GM19023 (cell line): ENCODE measurements at regions not wholly inside any gene's neighbourhood (a gene's known extent, or its start where the extent isn't known, plus 50 kb on each side); places are given as distances from the start of the nearest gene placed in this dataset.

Experiments used
- ATAC-seq: cut with Tn5 transposase; IDR thresholded peaks from one replicate; pipeline ENCODE4 v1.9.1; 2021; ENCODE audit warnings: mild to moderate bottlenecking, moderate library complexity; ENCODE audit not compliant: unreplicated experiment

DNA sequence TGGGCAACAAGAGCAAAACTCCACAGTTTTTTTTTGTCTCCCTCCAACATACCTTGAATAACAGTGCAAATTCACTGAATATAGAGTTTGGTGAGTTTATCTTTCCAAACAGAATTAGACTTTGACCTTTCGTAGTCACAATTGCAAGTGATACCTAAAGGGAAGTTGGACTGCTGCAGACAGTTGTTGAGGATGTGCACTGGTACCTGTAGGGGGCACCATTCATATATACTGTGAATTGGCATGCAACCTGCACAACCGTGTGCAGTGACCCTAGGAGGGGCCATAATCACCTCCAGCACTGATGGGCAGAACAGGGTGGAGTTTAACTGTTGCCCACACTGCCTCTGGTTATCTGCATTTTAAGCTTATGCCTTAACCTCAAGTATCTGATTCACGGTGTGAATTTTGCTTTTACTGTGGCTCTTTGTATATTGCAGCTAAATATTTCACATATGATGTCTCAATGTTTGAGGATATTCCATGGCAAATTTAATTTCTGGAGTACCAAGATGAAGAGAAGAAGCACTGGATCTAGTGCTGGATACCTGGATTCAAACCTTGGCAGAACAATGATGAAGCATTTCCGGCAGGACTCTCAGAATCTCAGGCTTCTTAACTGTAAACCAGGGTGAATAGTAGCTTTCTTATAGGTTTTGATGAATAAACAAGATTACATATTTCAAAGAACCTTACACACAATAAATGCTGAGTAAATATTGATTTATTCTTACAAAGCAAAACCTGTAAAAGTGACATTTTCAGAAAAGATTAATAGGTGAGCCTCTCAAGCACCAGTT lies 144.3 kb downstream of the ACTBL2 start:
- ATAC-seq: peak; percentile 77

DNA sequence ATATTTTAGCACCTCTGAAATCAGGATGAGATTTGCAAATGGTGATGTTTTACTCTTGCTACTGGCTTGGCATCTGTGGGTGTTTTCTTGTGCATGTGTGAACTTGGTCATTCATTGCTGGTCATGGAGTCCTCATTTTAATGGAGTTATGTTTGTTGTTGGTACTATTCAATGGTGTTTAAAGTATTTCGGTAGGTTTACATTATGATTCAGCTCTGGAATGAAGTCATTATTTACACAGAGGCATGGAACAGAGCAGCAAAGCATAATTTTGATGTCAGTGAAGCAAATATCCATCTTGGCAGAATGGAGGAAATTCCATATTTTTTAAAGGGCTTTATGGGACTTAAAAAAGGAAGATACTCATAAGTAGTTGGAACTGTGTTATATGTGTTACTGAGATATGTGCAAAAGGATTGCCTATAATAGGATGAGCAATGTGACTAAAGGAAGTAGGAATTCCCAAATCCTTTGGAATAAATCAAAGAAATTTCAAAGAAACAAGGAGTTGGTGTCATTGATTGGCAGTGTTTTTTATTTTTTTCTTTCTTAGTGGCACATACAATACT lies 147.4 kb downstream of the ACTBL2 start:
- no peak for ATAC-seq

DNA sequence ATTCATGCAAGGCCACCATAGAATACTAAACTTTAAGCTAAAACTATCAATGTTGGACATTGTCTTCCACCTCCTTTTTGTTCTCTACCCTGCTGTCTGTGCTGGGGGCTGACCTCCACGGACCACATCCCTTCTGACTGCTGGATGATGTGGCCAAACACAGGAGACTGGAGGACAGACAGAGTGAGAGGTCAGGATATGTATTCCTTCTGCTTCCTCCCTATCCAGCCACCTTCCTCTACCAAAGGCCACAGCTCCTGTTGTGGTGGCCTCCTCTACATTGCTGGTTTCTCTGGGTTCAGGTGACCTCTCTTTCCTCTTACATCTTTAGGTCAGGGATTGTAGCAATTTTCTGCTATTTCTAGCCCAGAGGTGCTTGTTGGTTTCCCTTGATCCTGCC lies 148.1 kb downstream of the ACTBL2 start:
- no peak for ATAC-seq

DNA sequence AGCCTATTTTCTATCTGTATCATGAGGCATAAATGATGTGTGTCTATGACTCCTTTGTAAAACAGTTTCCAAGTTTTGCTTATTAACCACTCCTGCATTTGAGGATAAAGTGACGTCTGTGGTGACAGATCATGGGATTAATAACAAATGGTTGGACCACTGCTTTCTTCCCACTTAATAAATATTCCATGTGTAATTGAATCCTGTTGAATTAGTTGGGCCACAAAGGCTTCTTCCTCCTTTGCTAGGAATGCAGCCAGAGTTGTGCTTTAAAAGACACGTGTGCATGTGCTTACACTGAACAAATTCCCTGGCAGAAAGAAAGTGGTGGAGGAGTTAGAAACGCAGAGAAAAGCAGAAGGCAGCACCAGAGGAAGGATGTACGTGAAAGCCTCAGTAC lies 150.2 kb downstream of the ACTBL2 start:
- no peak for ATAC-seq

DNA sequence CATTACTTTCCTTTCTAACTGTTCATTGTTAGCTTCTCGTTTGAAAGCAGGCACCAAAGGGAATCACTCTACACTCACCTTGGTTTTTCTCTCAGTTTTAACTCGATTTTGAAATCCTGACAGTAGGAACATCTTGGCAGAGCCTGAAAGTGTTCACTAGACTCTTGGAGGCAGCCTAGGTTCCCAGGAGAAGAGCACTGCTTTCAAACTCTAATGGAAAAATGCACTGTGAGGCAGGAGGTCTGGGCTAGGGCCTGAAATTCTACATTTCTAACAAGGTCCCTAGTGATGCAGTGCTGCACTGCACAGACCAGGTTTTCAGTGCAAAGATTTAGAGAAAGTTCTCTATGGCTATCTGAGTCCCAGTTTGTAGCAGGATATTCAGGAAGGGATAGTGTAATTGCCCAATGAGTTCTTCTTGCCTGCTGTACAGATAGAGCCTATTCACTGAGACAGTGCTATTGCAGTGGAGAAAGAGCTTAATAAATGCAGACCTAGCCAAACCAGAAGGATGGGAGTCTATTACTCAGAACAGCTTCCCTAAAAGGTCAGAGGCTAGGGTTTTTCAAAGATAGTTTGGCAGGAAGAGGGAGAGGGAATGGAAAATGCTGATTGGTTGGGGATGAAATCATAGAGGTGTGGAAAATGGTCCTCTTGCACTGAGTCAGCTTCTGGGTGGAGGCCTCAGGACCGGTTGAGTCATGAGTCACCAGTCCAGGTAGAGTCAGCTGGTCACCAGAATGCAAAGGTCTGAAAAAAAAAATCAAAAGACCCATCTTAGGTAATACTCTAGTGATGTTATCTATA lies 153.9 kb downstream of the GPBP1 start:
- ATAC-seq: no peak

DNA sequence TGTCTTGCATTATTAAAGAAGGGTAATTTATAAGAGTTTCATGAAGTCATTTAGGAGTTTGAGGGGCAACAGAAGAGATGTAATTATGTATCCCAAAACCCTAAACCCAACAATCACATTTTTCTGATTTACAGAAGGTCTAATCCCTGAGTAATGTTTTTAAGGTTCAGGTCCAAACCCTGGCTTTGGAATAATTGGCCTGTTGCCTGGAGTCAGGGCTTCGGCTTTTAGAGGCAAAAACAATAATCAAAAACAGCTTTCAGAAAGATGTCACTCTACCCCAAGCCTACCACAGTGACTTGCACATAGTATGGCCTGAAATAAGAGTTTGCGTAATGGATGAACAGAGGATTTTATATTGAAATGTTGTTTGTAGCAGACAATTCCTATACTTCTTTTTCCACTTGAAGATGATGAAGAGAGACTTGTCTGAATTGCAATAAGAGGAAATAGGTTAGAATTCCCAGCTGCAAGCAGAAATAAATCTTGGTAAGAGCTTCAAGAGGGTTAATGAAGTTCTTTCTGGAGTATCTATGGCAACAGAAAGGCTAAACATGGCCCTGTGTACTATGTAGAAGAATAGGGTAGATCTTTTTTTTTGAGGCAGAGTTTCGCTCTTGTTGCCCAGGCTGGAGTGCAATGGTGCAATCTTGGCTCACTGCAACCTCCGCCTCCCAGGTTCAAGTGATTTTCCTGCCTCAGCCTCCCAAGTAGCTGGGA lies 152.0 kb downstream of the GPBP1 start:
- ATAC-seq: no peak

DNA sequence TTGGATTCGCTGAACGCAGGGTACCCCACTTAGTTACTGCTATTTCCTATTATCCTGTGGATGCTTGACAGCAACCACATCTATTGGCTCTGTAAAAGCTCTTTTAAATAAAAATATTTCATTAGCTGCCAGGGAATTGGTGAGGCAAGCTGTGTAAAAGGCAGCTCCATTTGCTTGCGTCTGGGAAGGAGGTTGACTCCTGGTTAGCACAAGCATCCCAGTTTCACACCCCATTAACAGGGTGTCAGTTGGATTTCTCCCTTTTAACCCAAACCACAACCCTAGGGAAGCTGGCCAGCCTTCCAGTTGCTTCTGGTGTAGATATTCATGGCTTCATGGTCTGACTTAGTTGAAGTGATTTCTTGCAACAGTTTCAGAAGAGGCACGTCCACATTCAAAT lies 151.0 kb downstream of the GPBP1 start:
- ATAC-seq: no peak

DNA sequence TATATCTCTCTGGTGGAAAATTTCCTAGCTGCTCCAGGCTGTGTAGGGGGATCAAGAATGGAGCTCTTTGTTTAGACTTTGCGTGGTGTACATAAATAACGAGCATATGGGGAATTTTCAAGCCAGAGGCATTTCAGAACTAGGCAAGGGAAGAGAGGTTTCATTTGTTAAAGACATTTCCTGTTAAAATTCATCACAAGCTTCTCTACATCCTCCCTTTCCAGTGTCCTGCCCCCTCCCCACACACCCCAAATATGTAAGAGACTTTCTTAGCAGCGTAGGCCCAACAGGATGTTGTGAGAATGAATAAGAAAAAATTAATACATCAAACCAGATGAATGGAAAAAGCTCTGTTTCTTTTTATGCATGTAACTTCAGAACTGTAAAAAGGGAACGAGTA lies 150.3 kb downstream of the GPBP1 start:
- ATAC-seq: no peak

DNA sequence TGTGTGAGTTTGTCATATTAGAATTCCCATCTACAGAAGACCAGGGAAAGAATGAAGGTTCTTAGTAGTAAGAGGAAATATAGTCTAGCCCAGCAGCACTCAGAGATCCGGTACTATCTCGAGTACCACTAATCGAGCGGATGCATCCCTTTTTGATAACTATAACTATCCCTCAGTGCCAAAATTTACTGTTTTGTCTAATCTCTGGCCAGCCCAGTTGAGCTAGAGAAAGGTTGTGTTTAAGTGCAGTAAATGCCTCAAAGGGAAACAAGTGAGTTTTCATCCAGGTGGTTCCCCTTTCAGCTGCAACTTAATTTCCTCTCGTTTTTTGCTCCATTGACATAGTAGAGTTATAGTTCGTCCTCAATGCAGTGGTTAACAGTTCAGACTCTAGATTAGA lies 146.7 kb downstream of the GPBP1 start:
- ATAC-seq: no peak

DNA sequence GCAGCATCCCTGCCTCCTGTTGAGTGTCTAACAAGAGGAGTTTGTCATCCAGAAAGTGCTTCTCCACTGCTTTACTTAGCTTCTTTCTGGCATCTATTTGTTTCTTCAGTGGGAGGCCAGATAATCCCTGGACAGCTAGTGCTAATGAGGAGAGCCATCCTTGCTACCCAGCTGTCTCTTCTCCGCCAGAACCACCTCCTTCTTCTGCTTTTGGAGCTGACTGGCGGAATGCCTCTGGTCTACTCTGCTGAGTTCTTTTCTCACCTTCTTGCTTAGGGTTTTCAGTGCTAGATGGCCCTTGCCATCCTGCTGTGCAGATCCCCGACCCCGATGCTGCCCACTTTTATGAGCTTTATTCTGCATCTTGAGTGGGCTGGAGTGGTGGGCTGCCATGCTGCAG lies 145.8 kb downstream of the GPBP1 start:
- ATAC-seq: no peak

DNA sequence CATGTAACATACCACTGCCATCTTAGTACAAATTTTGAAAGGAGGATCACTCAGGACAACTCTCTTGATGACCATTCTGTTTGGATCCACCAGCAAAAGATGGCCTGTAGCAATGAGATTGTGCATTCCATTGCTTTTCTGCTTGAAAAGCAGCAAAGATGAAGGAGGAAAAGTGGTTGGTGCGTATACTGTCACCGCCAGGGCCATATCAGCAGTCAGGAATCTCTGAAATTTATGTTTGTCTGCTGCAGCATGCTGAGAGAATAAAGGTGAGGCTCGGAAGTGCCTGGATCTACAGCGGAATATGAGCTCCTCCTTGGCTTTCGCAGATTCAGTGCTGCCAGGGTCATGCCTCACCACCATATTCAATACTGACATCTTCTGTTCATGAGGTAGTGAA lies 144.4 kb downstream of the GPBP1 start:
- ATAC-seq: no peak

DNA sequence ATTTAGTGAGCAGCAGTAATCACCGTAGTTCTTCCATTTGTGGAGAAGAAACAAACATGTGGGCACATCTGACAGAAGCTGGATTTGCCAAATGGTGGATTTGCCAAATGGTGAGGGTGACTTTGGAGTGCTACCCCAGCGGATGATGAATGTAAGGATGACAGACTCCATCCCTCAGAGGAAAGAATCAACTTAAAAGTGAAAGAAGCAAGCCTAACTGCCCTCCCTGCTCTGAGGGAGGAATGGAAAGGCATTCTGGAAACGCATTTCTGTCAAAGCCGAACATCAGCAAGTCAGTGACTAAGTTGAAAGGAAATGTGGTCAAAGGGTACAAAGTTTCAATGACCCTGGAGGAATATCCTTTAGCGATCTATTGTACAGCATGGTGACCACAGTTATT lies 143.5 kb downstream of the GPBP1 start:
- ATAC-seq: no peak

DNA sequence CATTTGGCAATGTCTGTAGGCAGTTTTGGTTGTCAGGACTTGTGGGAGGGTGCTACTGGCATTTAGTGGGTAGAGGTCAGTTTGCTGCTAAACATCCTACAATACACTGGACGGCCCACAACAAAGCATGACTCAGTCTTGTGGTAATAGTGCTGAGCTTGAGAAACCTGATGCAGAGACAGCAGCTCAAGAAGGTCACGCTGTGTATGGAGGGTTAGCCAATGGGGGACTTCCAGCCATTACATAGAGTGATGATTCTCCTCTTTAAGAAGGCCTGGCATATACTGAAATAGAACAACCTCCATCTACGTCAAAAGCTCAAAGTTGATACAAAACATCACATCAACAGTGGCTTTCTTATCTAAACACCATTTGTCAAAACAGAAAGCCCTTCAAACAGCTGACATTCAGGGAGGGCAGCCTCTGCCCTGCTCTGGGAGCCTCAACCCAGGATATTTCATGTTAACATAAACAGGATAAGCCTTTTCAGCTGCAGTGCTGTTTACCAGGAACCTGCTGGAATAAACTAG lies 143.0 kb downstream of the GPBP1 start:
- no peak for ATAC-seq

DNA sequence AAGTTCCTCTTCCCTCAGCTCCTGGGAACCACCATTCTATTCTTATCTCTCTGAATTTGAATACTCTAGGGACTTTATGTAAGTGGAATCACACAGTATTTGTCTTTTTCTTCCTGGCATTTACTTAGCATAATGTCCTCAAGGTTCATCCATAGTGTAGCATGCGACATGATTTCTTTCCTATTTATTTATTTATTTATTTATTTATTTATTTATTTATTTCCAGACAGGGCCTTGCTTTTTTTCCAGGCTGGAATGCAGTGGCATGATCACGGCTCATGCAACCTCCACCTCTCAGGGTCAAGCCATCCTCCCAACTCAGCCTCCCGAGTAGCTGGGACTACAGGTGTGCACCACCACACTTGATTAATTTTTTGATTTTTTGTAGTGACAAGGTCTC lies 142.1 kb downstream of the GPBP1 start:
- no peak for ATAC-seq
